Adrenal gland (tissue), 9 donors: ENCODE measurements at regions not wholly inside any gene's neighbourhood (a gene's known extent, or its start where the extent isn't known, plus 50 kb on each side); places are given as distances from the start of the nearest gene placed in this dataset.
"Not testable (repeated sequence)": the region's sequence is repeated elsewhere in the genome, so short reads cannot be mapped to it uniquely, and the experiment has no call there.

Experiments used
- DNase-seq, 7 donors: peaks; one replicate each; pipeline ENCODE4 v3.0.0-alpha.2; 2019 to 2020
- H3K27ac ChIP-seq, 5 donors: fragments of 200-600 bp; sonication (generic) in 4 of 5; 1 replicate in 3 of 5; 2 replicates in 2 of 5; pipeline versions ENCODE4 v1.5.1 to v1.8.0; 2016 to 2020; ENCODE audit warnings: mild to moderate bottlenecking in 1 of 5
- H3K27me3 ChIP-seq: fragments of 200-600 bp; 2 replicates; pipeline ENCODE4 v1.8.0; 2021
- H3K36me3 ChIP-seq, 2 donors: fragments of 200-600 bp; replicated peaks in 1 of 2; 1 replicate in 1 of 2; 2 replicates in 1 of 2; pipeline versions ENCODE4 v1.5.1 to v1.8.0; 2018 to 2022
- H3K4me1 ChIP-seq, 2 donors: fragments of 200-600 bp; replicated peaks in 1 of 2; 1 replicate in 1 of 2; 2 replicates in 1 of 2; pipeline versions ENCODE4 v1.5.1 to v1.8.0; 2018 to 2021
- H3K4me3 ChIP-seq, 4 donors: fragments of 200-600 bp; sonication (generic) in 3 of 4; one replicate each; pipeline ENCODE4 v1.5.1; 2016 to 2018
- H3K9me3 ChIP-seq, 3 donors: fragments of 200-600 bp; sonication (generic) in 1 of 3; replicated peaks in 1 of 3; 1 replicate in 2 of 3; 2 replicates in 1 of 3; pipeline versions ENCODE4 v1.5.1 to v1.8.0; 2016 to 2021
- POLR2A ChIP-seq, 2 donors: fragments of 450-650 bp; IDR thresholded peaks; one replicate each; pipeline ENCODE4 v1.6.1; 2017; ENCODE audit warnings: antibody characterized with exemption in 2 of 2, mild to moderate bottlenecking in 2 of 2, moderate library complexity in 1 of 2
- WGBS, 4 donors: extraction: QIAGEN DNeasy Blood & Tissue Kit in 2 of 4; methylation state at CpG; one replicate each; pipeline versions ENCODE4 v1.1.5 to v1.1.7; 2013 to 2017; 5-methylcytosine and 5-hydroxymethylcytosine counted together
- intact Hi-C, 2 donors: fragments of 100-400 bp; cut with DNase I; formaldehyde crosslinking; loops; one replicate each; pipeline versions ENCODE4 v1.14.1 to v1.15.0; 2022 to 2023
- TF ChIP-seq, protein P1 (sequence below), 6 experiments: fragments of 450-650 bp in 4 of 6; fragments of 200-600 bp in 2 of 6; sonication (generic) in 1 of 6; IDR thresholded peaks; 1 replicate in 5 of 6; 2 replicates in 1 of 6; pipeline versions ENCODE4 v1.5.1 to v1.8.0; 2016 to 2021; ENCODE audit warnings: antibody characterized with exemption in 6 of 6, mild to moderate bottlenecking in 2 of 6, moderate library complexity in 1 of 6
- donor health status: healthy with polysubstance abuse.
- donor health status: Bipolar disorder and iron deficiency.
- donor health status: DM: yes; HTN: yes; CAD: no.
- donor health status: DM: no; HTN: no; CAD: no.
- donor health status: DM: no; HTN: no; CAD: no.

DNA sequence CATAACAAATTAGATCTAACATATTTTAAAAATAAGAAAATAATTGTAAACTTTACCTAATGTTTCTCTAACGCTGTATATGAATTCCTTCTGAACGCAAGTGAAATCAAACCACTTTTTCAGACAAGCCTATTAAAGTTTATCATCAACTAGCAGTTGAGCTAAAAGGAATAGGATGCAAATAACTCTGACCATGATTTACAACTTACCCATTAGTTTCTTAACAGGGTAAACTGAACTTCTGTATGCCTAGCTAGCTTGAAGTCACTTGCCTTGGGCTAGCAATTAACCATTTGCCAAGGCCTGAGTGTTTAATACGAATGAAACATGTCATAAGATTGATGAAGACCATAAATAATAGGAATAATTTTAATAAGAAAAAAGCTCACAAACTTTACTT lies 762.7 kb upstream of the ARRDC3 start:
- intact Hi-C loops: no loop called here
- Histone ChIP-seq H3K27ac (no peak overlapping the region), H3K27me3 (no peaks in the 10 kb centered on the region), H3K4me1 (no peaks in the 10 kb centered on the region), H3K36me3 (no peaks in the 10 kb centered on the region), H3K4me3 (no peak overlapping the region), H3K9me3 (no peaks in the 10 kb centered on the region)
- TF ChIP-seq POLR2A (IDR thresholded peaks at IDR 0.05): no peak
- TF ChIP-seq, protein P1, sequence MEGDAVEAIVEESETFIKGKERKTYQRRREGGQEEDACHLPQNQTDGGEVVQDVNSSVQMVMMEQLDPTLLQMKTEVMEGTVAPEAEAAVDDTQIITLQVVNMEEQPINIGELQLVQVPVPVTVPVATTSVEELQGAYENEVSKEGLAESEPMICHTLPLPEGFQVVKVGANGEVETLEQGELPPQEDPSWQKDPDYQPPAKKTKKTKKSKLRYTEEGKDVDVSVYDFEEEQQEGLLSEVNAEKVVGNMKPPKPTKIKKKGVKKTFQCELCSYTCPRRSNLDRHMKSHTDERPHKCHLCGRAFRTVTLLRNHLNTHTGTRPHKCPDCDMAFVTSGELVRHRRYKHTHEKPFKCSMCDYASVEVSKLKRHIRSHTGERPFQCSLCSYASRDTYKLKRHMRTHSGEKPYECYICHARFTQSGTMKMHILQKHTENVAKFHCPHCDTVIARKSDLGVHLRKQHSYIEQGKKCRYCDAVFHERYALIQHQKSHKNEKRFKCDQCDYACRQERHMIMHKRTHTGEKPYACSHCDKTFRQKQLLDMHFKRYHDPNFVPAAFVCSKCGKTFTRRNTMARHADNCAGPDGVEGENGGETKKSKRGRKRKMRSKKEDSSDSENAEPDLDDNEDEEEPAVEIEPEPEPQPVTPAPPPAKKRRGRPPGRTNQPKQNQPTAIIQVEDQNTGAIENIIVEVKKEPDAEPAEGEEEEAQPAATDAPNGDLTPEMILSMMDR (IDR thresholded peaks at IDR 0.05): no peak
- 77 to 84% (median 81%) methylated on average over 3 of the region's 3 CpGs for WGBS, 4 donors
- no peak for DNase-seq

DNA sequence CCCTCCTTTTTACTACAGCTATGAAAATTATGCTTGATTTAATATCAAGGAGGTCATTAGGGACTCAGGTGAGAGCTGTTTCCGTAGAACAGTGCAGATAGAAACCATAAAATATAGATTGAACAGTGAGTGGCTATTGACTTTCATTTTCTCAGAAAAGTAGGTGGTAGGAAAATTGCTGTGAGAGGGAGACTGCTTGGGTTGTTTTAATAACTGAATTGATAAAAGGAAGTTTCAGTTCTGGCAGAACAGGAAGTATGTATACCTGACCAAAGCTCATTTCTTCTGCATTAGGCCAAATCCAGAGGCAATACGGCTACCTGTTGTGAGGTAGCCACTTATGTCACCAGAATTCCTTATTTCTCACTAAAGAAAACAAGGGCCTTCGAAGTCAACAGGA lies 761.7 kb upstream of the ARRDC3 start:
- 63 to 84% (median 82%) methylated on average over 3 of the region's 3 CpGs for WGBS, 4 donors

DNA sequence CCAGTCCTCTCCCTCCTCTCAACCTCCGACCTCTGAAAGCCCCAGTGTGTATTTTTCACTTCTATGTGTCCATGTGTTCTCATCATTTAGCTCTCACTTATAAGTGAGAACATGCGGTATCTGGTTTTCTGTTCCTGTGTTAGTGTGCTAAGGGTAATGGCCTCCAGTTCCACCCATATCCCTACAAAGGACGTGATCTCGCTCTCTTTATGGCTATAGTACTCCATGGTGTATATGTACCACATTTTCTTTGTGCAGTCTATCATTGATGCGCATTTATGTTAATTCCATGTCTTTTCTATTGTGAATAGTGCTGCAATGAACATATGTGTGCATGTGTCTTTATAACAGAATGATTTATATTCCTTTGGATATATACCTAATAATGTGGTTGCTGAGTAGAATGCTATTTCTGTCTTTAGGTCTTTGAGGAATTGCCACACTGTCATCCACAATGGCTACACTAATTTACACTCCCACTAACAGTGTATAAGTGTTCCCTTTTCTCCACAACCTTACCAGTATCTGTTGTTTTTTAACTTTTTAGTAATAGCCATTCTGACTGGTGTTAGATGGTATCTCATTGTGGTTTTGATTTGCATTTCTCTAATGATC lies 749.3 kb upstream of the ARRDC3 start:
- H3K27me3 ChIP-seq, DNase-seq, H3K4me3 ChIP-seq, H3K27ac ChIP-seq, H3K36me3 ChIP-seq, H3K4me1 ChIP-seq, H3K9me3 ChIP-seq, intact Hi-C loops: not testable (repeated sequence)
- WGBS, 4 donors: 72 to 86% (median 82%) methylated on average over 5 of the region's 5 CpGs

More for the DNA sequence above, 761.7 kb upstream of the ARRDC3 start:
- Histone ChIP-seq H3K27ac (no peak overlapping the region), H3K9me3 (no peaks in the 10 kb centered on the region), H3K4me1 (no peaks in the 10 kb centered on the region), H3K4me3 (no peak overlapping the region), H3K36me3 (no peaks in the 10 kb centered on the region), H3K27me3 (no peaks in the 10 kb centered on the region)
- no peak for TF ChIP-seq POLR2A (IDR thresholded peaks at IDR 0.05)
- TF ChIP-seq, protein P1 (IDR thresholded peaks at IDR 0.05): no peak
- intact Hi-C loops: no loop called here
- no peak for DNase-seq

DNA sequence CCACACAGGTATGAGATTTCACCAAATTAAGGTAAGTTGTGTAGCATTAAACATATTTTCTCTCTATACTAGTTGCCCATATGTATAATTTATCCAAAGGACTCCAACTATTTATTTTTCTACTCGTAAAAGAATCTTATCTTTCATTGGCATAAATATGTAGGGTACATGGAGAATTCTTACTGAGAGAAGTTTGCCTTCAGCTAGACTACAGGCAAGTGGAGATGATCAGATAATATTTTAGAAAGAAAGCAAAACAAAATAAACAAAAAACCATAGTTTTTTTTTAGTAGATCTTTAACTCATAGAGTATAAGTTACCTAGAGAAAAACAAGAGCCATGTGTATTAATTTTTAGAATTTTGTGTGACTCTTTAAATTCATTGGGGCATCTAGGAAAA lies 743.1 kb upstream of the ARRDC3 start:
- 72 to 79% (median 78%) methylated on average over 1 of the region's 1 CpG for WGBS, 4 donors
- H3K9me3 ChIP-seq: no peaks in the 10 kb centered on the region
- no peaks in the 10 kb centered on the region for H3K36me3 ChIP-seq
- H3K4me3 ChIP-seq: no peak overlapping the region
- TF ChIP-seq, protein P1 (IDR thresholded peaks at IDR 0.05): no peak
- TF ChIP-seq POLR2A (IDR thresholded peaks at IDR 0.05): no peak
- H3K27ac ChIP-seq: no peak overlapping the region
- H3K4me1 ChIP-seq: no peaks in the 10 kb centered on the region
- no peaks in the 10 kb centered on the region for H3K27me3 ChIP-seq
- no peak for DNase-seq
- intact Hi-C loops: no loop called here

DNA sequence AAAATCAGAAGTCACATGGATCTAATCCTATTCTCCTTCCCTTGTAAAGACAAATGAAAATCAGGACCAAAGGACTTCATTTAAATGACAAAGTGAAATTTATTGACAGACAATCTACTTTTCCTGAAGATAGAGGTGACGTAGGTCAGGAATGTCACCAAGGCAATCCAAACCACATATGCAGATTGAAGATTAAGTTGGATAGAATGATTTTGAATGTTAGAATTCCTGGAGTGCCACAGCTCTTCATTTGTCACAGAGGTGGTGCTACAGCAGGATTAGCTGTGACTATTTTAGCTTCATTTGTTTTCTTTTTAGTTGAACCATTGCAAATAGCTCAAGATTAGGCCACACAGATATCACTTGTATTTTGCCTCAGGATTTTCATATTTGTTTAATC lies 736.0 kb upstream of the ARRDC3 start:
- intact Hi-C loops: no loop called here
- H3K36me3 ChIP-seq: no peaks in the 10 kb centered on the region
- no peak overlapping the region for H3K27ac ChIP-seq
- 68 to 88% (median 79%) methylated on average over 1 of the region's 1 CpG for WGBS, 4 donors
- no peaks in the 10 kb centered on the region for H3K27me3 ChIP-seq
- peaks cover 0 to 5% (median 0%) of the 10 kb centered on the region in 3 donors for H3K9me3 ChIP-seq
- no peaks in the 10 kb centered on the region for H3K4me1 ChIP-seq
- no peak overlapping the region for H3K4me3 ChIP-seq
- DNase-seq: no peak
- TF ChIP-seq POLR2A (IDR thresholded peaks at IDR 0.05): no peak
- TF ChIP-seq, protein P1 (IDR thresholded peaks at IDR 0.05): no peak
